CD4-positive, alpha-beta T cell treated with Interleukin-4 for 4 hours (primary cell): ENCODE measurements at regions not wholly inside any gene's neighbourhood (a gene's known extent, or its start where the extent isn't known, plus 50 kb on each side); places are given as distances from the start of the nearest gene placed in this dataset.

Experiments used
- DNase-seq: peaks from one replicate; pipeline ENCODE4 v3.0.0-alpha.2; 2020

DNA sequence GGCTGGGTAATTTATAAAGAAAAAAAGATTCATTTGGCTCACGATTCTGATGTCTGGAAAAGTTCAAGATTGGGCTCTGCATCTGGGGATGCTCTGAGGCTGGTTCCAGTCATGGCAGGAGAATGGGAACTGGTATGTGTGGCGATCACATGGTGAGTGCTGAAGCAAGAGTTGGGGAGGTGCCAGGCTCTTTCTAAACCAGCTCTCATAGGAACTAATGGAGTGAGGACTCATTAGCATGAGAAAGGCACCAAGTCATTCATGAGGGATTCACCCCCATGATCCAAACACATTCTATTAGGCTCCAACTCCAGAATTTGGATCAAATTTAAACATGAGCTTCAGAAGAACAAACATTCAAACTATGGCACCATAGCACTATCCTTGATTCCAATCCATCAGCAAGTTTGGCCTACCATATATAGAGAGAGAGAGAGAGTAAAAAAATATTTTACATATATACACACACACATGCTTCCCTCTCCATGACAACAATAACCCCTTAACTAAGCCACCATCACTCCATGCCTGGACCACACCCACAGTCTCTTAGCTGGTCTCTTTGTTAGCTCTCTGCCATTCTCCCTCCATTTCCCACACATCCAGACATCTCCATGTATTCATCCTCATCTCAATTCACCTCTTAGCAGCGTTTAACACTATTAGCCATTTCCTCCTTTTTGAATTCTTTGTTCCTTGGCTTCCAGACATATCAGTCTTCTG is 57.9 kb downstream of the NPY start:
- DNase-seq: no peak

DNA sequence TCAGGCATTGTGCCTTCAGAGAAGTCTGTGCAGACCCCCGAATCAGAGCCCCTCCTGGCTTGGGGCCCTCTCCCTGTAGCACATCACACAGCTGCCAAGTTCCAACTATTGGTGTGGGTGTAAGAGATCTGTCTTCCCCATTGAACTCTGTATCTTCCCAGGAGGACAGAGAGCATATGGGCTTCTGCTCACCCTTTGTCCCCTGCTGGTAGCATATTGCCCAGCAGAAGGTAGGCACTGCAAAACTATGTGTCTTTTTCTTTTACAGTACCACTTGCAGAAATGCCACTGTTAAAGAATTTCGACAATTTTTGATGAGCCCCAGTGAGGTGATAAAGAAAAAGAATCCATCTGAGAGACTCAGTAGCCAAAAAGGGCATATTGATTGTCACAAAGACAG is 59.6 kb downstream of the NPY start:
- no peak for DNase-seq

DNA sequence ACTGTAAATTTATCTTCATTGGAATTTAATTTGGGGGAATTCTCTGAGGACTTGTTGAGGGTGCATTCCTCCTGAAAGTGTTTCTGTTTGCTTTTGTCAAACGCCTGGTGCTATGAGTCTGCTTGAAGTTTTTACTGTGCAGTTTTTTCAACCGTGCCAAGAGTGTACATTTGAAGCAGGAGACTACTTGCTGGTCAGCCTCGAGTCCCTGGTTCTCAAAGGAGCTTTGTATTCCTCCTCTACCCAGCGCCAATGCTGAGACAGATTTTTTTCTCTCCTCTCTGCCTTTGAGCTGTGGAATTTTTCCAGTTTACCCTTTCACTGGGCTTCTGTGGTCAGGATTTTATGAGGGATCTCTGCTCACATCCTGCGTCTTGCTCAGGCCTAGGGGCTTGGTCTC is 62.1 kb downstream of the NPY start:
- DNase-seq: no peak

DNA sequence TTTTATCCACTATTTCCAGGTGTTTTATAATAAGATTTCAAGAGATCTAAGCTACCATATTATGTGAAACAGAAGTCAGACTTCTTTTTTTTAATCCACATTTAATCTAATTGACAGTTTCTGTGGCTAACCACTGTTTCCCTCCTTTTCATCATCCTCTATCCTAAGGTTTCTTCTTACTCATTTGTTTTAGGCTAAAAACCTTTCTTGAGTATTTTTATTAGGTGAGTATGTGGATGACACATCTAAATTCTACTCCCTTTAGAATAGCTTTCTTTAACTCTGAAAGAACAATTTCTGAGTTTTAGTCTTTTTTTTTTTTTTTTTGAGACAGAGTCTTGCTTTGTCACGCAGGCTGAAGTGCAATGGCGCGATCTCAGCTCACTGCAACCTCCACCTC is 62.7 kb downstream of the NPY start:
- no peak for DNase-seq

DNA sequence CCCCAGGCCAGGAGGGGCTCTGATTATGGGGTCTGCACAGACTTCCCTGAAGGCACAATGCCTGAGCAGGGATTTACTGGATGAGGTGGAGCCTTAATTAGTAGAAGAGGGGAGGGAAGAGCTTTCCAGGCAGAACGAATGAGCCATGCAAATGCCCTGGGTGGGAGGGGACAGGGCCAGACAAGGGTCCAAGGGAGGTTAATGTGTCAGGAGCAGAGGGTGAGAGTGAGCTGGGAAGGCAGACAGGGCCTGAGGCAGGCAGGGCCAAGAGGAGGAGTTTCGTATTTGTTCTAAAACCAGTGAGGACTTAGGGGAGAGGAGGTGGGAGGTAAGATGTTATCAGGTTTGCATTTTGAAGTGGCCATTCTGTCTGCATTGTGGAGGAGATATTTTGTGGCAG is 65.3 kb downstream of the NPY start:
- no peak for DNase-seq

DNA sequence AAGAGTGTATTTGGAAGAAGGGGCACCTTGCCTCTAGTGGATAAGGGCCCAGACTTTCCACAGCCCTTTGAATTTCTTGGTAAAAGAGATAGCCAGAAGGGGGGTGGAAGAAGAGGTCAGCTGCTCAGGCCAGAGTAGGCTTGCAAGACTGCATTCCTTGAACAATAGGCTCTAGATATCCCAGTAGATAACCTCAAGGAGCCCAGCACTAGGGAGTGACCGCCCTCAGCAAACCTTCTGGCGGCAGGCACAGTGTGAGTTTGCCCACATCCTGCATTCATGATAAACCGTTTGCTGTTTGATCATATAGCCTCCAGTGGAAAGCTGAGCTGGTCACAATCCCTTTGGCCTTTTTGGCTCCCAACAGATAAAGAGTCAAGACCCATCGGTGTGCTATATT is 70.5 kb downstream of the NPY start:
- DNase-seq: no peak

DNA sequence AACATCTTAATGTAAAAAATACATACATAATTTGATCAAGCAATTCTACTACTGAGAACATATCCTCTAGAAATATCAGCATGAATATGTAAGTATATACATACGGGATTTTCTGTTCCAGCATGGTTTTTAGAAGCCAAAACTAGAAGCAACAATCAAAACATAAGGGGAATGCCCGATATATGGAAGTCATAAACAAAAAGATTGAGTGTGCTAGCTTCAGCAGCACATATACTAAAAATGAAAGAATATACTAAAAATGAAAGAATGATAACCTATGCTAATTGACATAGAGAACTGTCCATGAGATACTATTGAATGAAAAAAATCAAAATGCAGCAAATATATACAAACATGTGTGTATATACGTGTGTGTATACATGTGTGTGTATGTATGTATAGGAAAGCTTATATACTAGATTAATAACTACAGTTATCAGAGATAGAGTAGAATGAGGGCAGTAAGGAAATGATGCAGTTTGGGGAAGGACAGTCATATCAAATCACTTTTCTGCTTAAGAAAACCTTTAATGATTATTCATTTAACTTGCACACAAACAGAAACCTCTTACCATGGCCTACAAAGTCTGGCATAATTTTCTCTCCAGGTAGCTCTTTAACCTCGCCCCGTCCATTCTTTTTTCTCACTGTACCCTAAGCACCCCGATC is 72.9 kb downstream of the NPY start:
- DNase-seq: no peak

DNA sequence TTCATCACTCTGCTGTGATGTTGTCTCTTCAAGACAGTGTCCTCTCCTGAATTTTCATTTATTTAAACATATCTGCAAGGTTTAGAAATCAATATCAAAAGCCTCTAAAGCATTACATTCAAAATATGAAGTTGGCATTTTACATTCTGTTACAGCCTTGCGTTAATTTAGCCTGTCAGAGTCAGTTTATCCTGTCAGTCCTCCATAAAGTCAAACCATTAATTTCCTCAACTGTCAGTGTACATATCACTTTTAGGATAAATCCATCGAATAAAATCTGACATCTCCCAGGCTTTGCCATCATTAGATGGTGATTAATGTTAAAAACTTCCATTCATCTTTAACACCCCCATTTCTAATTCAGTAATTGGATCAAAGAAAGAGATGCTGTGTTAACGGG is 77.0 kb downstream of the NPY start:
- no peak for DNase-seq

DNA sequence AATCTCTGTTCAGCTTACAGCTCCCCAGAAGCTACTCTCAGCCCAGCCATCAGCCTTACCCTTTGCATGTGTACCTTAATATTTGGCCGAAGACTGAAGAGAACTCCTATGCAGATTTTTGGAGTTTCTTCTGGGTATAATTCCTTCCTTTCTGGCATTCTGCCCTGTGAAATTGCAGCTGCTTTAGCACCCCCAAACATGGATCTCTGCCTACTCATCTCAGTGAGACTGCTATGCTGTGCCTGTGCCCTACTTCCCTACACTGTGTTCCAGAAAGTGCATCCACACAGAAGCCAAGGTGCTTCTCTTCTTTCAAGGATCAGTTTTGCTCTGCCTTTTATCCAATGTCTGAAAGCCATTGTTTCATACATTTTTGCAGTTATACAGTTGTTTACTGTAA is 81.6 kb downstream of the NPY start:
- DNase-seq: no peak

DNA sequence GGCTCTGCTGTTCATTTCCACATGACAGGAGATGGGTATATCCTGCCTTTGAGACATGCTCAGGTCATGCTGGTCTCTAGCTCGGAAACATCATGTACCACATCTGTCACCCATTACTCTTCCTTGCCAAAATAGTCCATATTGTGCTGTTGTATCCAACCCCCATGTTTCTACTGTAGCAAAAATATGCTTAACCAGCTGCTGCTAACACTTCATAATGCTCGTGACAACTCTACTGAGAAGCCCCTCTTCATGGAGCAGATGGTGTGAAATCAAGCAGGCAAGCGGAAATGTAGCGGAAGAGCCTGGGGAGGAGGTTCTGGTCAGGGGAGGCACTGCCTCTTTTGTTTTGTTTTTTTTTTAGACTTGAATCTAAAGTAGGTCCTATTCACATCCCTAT is 82.9 kb downstream of the NPY start:
- no peak for DNase-seq

DNA sequence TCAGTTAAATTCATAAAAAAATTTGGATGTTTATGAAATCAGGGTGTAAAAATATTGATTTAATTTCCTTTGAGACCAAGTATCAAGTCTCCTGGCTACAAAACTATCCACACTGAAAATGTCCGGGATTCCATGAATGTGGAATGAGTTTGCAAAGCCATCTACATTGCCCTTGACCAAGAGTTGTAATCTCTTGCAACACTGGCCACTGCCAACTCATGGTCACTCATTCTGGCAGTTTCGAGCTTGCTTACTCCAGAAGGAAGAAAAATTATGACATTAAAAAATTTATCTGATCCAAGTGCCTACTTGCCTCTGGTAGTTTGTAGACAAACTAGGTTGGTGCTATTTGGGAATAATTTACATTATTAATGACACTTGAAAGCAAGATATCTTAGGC is 84.2 kb downstream of the NPY start:
- no peak for DNase-seq

DNA sequence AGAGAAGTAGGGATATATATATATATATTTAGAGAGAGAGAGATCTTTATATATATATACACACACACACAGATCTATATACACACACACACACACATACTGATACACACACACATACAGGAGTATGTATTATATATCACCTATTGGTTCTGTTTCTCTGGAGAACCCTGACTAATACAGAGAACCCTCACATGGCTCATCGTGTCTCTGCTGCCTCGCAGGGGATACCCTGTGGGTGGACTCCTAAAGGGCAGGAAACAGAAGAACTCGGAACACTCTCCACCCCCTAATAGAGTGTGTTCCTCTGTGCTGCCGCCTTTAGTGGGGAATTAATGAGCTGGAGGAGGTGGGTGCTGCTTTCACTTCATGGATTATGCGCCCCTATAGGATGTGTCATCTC is 86.6 kb downstream of the NPY start:
- DNase-seq: no peak

DNA sequence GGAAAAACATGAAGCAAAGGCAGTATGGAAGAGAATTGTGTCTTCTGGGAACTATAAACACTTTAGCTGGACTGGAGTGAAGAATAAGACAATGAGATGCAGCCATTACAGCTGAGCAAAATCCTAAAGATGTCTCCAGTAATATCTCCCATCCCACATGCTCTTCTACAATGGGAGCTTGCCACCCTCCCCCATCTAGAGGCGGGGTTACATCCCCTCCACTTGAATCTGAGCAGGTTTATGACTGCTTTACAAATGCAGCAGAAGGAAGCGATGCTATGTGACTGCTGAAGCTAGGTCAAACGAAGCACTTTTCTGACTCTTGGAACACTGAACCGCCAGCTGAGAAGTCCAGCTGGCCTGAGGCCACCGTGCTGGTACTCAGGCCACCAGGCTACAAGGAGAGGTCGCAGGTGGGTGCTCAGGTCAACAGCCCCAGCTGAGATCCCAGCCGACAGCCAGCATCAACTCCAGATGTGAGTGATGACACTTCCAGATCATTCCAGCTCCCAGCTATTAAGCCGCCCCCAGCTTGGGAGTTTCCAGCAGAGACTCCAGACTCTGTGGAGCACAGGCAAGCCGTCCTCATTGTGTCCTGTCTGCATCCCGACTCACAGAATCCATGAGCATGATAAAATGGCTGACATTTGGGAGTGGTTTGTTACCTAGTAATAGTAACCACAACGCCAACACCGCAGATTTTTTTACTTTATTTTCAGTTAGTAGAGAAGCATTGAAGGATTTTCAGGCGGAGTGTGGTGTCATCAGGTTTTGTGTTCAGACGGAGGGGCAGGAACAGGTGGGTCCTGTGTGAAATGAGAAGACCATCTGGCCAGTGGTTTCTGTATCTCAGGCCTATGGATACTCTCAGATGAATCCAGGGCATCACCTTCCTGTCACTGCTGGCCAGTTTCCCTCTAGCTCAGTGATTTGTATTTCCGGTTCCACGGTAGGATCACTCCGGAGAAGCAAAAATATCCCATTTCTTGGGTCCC is 89.3 kb downstream of the NPY start:
- no peak for DNase-seq

DNA sequence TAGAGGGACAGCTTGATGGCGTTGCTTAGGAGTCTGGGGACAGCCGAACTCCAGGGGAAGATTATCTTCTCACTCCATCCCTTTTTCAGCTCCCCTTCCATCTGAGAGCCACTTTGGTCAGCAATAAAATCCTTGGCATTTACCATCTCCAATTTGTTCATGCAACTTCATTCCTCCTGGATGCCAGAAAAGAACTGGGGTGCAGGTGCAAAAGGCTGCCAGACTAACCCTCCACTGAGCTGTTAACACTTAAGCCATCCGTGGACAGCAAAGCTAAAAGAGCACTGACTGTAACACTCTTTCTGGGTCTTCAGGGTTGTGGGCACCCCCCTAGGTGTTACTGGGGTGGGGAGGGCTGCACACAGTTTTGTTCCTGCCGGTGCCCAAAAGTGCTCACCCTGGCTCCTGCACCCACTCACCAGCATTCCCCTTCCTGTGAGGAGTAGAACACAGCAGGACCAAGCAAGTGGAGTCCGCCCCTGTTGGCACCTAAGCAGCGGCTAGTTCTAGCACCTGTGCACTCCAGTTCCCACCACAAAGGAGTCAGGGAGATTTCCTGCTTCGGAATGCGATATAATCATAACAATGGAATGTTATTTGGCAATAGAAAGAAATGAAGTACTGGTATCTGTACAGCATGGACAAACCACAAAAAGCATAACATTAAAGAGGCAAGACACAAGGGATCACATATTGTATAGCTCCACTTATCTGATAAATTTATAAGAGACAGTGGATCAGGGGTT is 95.1 kb downstream of the NPY start:
- DNase-seq: no peak

DNA sequence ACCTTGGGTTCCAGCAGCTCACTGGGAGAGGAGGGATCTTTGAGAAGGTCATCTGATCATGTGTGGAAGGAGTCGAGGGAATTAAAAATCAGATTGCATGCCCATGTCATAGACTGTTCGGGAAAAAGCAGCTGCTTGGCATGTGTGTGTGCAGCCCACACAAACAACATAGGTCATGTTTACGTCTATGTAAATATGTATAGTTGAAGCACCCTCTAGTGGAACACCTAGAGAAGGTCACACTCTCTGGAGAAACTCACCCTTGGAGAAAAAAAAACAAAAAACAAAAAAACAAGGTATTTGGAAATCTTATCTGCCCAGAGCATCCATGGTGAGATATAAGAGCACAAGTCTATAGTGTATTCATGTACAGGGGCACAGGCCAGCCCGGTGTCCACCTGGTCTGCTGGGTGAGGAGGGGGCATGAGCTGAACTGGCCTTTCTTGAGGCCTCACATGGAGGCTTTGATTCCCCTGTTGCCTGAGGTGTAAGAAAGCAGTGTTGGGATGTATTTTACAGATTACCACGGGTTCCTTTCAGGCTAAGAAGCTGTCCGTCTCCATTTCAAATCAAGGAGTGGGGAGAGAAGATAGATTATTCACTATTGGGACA is 98.0 kb downstream of the NPY start:
- DNase-seq: no peak

DNA sequence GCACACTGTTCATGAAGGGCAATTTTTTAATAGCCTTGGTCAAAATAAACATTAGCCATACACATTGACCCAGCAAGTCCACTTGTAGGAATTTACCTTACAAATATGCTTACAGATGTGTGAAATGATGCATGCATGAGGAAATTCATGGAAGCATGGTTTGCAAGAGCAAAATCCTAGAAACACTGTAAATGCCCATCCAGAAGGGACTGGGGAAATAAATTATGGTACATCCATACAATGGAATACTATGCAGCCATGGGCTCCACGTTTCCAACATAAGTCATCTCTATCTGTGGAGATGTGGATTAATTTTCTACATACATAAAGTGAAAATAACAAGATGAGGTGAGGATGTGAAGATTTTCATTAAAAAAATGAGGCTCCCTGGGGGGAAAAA is 99.1 kb downstream of the NPY start:
- no peak for DNase-seq

DNA sequence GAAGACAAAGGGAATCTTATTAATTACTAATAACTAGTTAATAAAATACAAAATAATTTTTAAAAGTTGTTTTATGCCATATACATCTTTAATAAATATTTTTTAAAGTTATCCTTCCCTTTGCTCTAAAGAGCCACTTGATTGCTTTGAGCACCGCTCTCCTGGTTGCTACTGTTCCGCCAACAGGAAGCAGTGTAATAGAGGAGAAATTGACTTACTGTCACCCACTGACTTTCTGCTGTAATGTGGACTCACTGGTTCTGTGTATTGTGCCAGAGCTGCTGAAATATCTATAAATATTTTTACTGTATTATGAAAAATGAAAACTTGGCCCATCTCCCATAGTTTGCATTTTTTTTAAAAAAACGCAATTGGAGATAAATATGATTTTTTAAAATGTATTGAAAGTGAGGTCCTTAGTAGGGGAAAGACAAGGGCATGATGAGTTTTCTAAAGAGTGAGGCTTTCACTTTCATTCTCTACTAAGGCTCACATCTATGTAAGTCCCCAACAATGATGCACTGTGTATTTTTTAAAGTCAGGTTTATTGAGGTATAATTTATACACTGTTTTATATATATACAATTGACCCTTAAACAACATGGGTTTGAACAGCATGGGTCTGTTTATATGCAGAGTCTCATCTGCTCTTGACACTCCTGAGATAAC is 100.5 kb downstream of the NPY start:
- DNase-seq: no peak

DNA sequence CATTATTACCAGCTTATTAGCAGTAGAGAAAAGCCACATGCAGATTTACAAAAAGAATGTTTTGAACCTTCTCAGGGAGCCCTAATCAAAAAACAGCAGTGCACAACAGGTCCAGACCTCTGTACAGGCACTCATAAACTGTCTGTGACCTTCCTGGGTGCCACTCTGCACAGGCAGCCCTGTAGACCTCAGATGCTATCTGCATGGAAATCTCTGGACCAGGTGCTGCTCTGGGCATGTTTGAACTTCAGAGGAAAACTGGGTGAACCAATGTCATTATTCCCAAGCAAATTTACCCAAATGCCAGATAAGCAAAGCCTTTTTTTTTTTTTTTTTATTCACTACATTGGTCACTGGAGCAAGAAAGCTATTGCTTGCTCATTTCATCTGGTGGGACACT is 104.2 kb downstream of the NPY start:
- no peak for DNase-seq

DNA sequence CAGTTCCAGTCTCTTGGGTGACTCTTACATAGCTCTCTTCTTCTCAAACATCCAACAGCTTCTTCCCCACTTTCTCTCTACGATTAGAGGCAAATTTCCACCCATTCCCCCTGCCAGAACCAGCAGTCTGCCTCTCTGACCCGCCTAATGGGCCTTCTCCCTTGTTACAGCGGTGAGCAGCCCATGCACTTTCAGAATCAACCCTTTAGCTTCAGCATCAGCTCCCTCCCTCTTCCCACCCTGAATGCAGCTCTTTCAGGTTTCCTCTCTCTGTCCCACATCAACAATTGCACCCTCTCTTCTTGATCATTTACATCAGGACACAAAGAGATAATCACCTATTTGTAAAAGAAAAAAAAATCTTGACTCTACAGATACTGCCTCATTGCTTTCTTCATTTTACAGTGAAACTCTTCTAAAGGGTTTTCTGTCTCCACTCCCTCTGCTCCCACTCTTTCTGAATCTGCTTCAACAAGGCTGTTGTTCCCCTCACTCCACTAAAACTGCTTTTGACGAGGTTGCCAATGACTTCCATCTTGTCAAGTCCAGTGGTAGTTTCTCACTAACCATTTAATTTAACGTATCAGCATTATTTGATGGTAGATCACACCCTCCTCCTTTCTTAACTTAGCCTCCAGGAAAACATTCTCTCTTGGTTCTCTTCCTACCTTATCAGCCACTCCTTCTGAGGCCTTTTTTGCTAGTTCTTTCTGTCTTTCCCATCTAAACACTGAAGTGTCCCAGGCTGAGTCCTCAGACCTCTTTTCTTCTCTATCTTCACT is 106.6 kb downstream of the NPY start:
- DNase-seq: no peak

DNA sequence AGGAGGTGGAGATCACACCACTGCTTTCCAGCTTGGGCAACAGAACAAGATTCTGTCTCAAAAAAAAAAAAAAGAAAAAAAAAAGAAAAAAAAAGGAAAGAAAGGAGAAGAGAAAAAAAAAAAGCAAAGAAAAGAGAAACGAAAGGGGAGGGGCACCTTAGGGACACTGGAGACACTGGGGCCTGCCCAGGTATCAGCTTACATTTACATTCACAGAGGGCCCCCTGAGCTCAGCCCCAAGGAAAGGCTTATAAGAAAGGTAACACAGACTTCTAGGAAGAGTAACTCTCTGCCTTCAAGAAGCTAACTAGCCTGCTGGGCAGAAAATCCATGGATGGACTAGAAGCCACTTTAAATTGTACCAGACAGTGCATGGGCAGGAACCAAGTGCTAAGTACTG is 108.8 kb downstream of the NPY start:
- DNase-seq: no peak

DNA sequence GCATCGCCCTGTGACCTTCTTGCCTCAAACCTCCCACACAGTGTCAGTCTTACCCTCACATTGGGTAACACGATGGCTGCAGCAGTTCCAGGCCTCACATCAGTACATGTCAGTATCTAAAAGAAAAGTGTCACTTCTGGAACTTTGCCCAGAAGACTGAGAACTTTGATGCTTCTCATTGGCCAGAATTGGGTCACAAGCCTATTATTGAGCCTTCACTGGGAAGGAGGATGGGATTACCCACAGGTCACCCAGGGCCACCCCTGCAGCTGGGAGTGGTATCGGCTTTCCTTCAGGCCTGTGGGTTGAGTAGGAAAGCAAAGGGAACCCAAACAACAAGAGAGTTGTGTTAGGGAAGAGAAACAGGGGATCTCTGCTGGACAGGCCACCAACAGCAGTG is 111.5 kb downstream of the NPY start:
- no peak for DNase-seq
